ENCODE measurements at regions not wholly inside any gene's neighbourhood (a gene's known extent, or its start where the extent isn't known, plus 50 kb on each side); places are given as distances from the start of the nearest gene placed in this dataset.

DNA sequence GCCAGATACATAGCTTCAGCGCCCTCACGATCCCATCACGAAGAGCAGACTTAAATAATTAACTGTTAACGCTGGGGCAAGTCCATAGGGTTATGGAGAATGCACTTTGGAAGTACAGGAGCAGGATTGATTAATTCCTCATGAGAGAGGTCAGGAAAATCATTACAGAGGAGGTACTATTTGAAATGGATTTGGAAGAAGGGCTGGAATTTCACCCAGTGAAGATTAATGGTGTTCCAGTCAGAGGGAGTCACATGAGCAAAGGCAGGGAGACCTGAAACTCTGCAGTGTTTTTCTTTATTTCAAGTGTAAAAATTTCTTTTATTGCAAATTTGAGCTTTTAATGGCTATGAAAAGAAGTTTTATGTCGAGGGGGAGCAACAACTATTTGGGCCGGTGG, 329.8 kb upstream of the GRM7 start:
- TF ChIP-seq, protein P1, sequence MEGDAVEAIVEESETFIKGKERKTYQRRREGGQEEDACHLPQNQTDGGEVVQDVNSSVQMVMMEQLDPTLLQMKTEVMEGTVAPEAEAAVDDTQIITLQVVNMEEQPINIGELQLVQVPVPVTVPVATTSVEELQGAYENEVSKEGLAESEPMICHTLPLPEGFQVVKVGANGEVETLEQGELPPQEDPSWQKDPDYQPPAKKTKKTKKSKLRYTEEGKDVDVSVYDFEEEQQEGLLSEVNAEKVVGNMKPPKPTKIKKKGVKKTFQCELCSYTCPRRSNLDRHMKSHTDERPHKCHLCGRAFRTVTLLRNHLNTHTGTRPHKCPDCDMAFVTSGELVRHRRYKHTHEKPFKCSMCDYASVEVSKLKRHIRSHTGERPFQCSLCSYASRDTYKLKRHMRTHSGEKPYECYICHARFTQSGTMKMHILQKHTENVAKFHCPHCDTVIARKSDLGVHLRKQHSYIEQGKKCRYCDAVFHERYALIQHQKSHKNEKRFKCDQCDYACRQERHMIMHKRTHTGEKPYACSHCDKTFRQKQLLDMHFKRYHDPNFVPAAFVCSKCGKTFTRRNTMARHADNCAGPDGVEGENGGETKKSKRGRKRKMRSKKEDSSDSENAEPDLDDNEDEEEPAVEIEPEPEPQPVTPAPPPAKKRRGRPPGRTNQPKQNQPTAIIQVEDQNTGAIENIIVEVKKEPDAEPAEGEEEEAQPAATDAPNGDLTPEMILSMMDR (IDR thresholded peaks at IDR 0.05), result no peak
- no peak for TF ChIP-seq POLR2A (IDR thresholded peaks at IDR 0.05)
- TF ChIP-seq EP300 (IDR thresholded peaks at IDR 0.05), result no peak
